ENCODE measurements at regions not wholly inside any gene's neighbourhood (a gene's known extent, or its start where the extent isn't known, plus 50 kb on each side); places are given as distances from the start of the nearest gene placed in this dataset.

- peaks cover 18% of the 10 kb centered on the region for H3K27me3 Mint-ChIP-seq (ENCODE audit: insufficient read depth)
- no peaks in the 10 kb centered on the region for H3K27me3 ChIP-seq (ENCODE audit: control insufficient read depth, insufficient read depth, low read length, poor library complexity, severe bottlenecking)
- H3K9ac ChIP-seq (ENCODE audit: extremely low read depth, low read length, poor library complexity, severe bottlenecking), result no peak overlapping the region
- DNase-seq, result peak; percentile 5
- H3K4me1 Mint-ChIP-seq, result peaks cover 13% of the 10 kb centered on the region
- 95 to 100% methylated on average over 5 to 6 of the region's 6 CpGs for WGBS, 2 experiments (ENCODE audit: insufficient coverage in 1 of 2, insufficient read length in 1 of 2)
- TF ChIP-seq CTCF (conservative IDR thresholded peaks at IDR 0.05), result no peak
- peaks cover 4% of the 10 kb centered on the region for H3K4me1 ChIP-seq (ENCODE audit: control insufficient read depth, insufficient read depth, low read length)
- no peaks in the 10 kb centered on the region for H3K36me3 ChIP-seq (ENCODE audit: control insufficient read depth, insufficient read depth, low read length)
- no peaks in the 10 kb centered on the region for H3K36me3 Mint-ChIP-seq (ENCODE audit: low read depth)
- H3K4me3 Mint-ChIP-seq, result no peak overlapping the region
- H3K27ac Mint-ChIP-seq, result no peak overlapping the region
- no peak overlapping the region for H3K27ac ChIP-seq (ENCODE audit: low read depth, low read length)
- no peaks in the 10 kb centered on the region for H3K9me3 ChIP-seq (ENCODE audit: control insufficient read depth, low read length)
- H3K9me3 Mint-ChIP-seq, result no peaks in the 10 kb centered on the region
- no peak overlapping the region for H3K4me3 ChIP-seq (ENCODE audit: low read length)
Observed at GRCh38 chr18:75839041-75839440, 411.5 kb upstream of the SMIM21 start.

DNA sequence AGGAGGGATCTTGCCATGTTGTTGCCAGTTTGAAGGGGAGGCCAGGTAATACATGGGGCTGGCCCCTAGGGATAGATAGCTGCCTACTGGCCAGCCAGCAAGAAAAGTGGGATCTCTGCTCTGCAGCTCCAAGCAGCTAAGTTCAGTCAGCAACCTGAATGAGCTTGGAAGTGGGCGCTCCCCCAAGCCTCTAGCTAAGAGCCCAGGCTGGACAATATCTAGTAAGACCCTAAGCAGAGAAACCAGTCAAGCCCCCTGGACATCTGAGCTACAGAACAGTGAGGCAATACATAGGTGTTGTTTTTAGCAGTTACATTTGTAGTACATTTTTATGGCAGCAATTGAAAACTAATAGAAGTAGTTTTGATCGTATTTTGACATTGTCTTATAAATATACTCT is 409.8 kb upstream of the SMIM21 start:
- Histone ChIP-seq H3K27me3 (ENCODE audit: control insufficient read depth, insufficient read depth, low read length, poor library complexity, severe bottlenecking) (no peaks in the 10 kb centered on the region), H3K4me1 (ENCODE audit: control insufficient read depth, insufficient read depth, low read length) (peaks cover 4% of the 10 kb centered on the region), H3K4me3 (ENCODE audit: low read length) (no peak overlapping the region), H3K36me3 (ENCODE audit: control insufficient read depth, insufficient read depth, low read length) (no peaks in the 10 kb centered on the region), H3K9me3 (ENCODE audit: control insufficient read depth, low read length) (no peaks in the 10 kb centered on the region), H3K9ac (ENCODE audit: extremely low read depth, low read length, poor library complexity, severe bottlenecking) (no peak overlapping the region), H3K27ac (ENCODE audit: low read depth, low read length) (no peak overlapping the region)
- peak; percentile 22 for DNase-seq
- WGBS, 2 experiments (ENCODE audit: insufficient coverage in 1 of 2, insufficient read length in 1 of 2), result 87% methylated on average over 2 of the region's 2 CpGs; no CpG with 5 or more reads in 1 of the 2 experiments
- peak; percentile 14 for TF ChIP-seq CTCF (conservative IDR thresholded peaks at IDR 0.05)
- Mint-ChIP-seq H3K9me3 (peaks cover 5% of the 10 kb centered on the region), H3K4me3 (no peak overlapping the region), H3K36me3 (ENCODE audit: low read depth) (no peaks in the 10 kb centered on the region), H3K27ac (no peak overlapping the region), H3K4me1 (peaks cover 13% of the 10 kb centered on the region), H3K27me3 (ENCODE audit: insufficient read depth) (peaks cover 28% of the 10 kb centered on the region)

GRCh38 chr18:75836516-75836915 is 409.0 kb upstream of the SMIM21 start:
- H3K36me3 Mint-ChIP-seq (ENCODE audit: low read depth), result no peaks in the 10 kb centered on the region
- Histone ChIP-seq H3K27me3 (ENCODE audit: control insufficient read depth, insufficient read depth, low read length, poor library complexity, severe bottlenecking) (no peaks in the 10 kb centered on the region), H3K4me1 (ENCODE audit: control insufficient read depth, insufficient read depth, low read length) (peaks cover 4% of the 10 kb centered on the region), H3K4me3 (ENCODE audit: low read length) (peak overlapping the region; percentile 50), H3K9ac (ENCODE audit: extremely low read depth, low read length, poor library complexity, severe bottlenecking) (no peak overlapping the region), H3K27ac (ENCODE audit: low read depth, low read length) (no peak overlapping the region), H3K9me3 (ENCODE audit: control insufficient read depth, low read length) (no peaks in the 10 kb centered on the region), H3K36me3 (ENCODE audit: control insufficient read depth, insufficient read depth, low read length) (no peaks in the 10 kb centered on the region)
- WGBS, 2 experiments (ENCODE audit: insufficient coverage in 1 of 2, insufficient read length in 1 of 2), result 93 to 100% methylated on average over 2 of the region's 2 CpGs
- no peak overlapping the region for H3K4me3 Mint-ChIP-seq
- no peak overlapping the region for H3K27ac Mint-ChIP-seq
- peaks cover 28% of the 10 kb centered on the region for H3K27me3 Mint-ChIP-seq (ENCODE audit: insufficient read depth)
- H3K9me3 Mint-ChIP-seq, result peaks cover 5% of the 10 kb centered on the region
- peaks cover 13% of the 10 kb centered on the region for H3K4me1 Mint-ChIP-seq
- peak; percentile 3 for DNase-seq
- TF ChIP-seq CTCF (conservative IDR thresholded peaks at IDR 0.05), result no peak

Data from endodermal cell (in vitro differentiated cells).